Suprapubic skin (tissue), 4 donors: ENCODE measurements at regions not wholly inside any gene's neighbourhood (a gene's known extent, or its start where the extent isn't known, plus 50 kb on each side); places are given as distances from the start of the nearest gene placed in this dataset.

Experiments
- DNase-seq, 2 donors: peaks; one replicate each; pipeline ENCODE4 v3.0.0-alpha.2; 2019; ENCODE audit warnings: low spot score in 2 of 2
- H3K27ac ChIP-seq: fragments of 200-600 bp; sonication (generic); one replicate; pipeline ENCODE4 v1.5.1; 2019
- H3K27me3 ChIP-seq: fragments of 200-600 bp; sonication (generic); one replicate; pipeline ENCODE4 v1.5.1; 2019
- H3K36me3 ChIP-seq: fragments of 200-600 bp; sonication (generic); one replicate; pipeline ENCODE4 v1.5.1; 2019
- H3K4me1 ChIP-seq: fragments of 200-600 bp; sonication (generic); one replicate; pipeline ENCODE4 v1.5.1; 2019
- H3K4me3 ChIP-seq: fragments of 200-600 bp; sonication (generic); one replicate; pipeline ENCODE4 v1.5.1; 2019; ENCODE audit warnings: mild to moderate bottlenecking
- H3K9me3 ChIP-seq: fragments of 200-600 bp; sonication (generic); one replicate; pipeline ENCODE4 v1.5.1; 2019
- EP300 ChIP-seq: sonication (generic); formaldehyde crosslinking; IDR thresholded peaks from one replicate; pipeline ENCODE4 v1.6.1; 2017; ENCODE audit warnings: antibody characterized with exemption
- POLR2A ChIP-seq, 2 donors: fragments of 450-650 bp; IDR thresholded peaks; one replicate each; pipeline ENCODE4 v1.6.1; 2017; ENCODE audit warnings: antibody characterized with exemption in 2 of 2, mild to moderate bottlenecking in 2 of 2, moderate library complexity in 2 of 2
- POLR2AphosphoS5 ChIP-seq, 3 donors: sonication (generic); formaldehyde crosslinking; IDR thresholded peaks; one replicate each; pipeline ENCODE4 v1.6.1; 2017; ENCODE audit warnings: antibody characterized with exemption in 3 of 3
- WGBS: methylation state at CpG from one replicate; pipeline ENCODE4 v1.1.5; 2018; 5-methylcytosine and 5-hydroxymethylcytosine counted together
- TF ChIP-seq, protein P1 (sequence below), 2 donors: fragments of 200-600 bp in 1 of 2; fragments of 450-650 bp in 1 of 2; sonication (generic) in 1 of 2; IDR thresholded peaks; one replicate each; pipeline ENCODE4 v1.5.1; 2016 to 2019; ENCODE audit warnings: antibody characterized with exemption in 2 of 2, mild to moderate bottlenecking in 1 of 2, moderate library complexity in 1 of 2

DNA sequence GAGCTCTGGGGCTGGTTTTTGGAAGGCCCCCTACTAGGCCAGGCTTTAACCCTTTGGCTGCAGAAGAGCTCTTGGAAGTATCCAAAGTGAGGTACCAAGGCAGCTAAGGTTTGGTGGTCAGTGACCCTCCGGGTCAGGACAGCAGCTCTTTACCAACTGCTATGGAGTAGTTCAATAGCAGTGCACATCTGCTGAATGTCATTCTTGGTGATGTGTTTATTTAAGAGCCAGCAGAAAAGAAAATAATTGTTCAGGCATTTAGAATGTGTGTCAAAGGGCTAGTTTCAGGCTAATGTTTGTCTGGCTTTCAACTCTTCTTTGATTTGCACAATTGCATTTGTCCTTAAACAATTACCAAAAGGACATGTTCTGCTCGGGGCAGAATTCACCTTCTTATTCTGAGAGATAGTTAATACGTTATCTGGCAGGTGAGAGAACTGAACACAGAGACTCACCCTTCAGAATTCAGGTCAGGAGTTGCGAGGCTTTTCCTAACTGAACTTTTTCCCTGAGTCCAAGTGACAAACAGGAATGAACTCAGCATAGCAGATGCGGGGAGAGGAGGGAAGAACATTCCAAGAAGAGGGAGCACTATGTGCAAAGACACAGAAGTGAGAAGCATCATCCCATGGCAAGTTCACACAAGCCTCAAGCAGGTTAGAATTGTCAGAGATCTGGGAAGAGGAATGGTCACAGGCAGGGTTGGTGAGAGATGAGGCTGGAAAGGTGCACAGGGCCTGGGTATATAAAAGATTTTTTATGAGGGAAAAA is 556.7 kb upstream of the TLE4 start:
- Histone ChIP-seq H3K36me3 (no peaks in the 10 kb centered on the region), H3K4me3 (no peak overlapping the region), H3K9me3 (no peaks in the 10 kb centered on the region), H3K27ac (no peak overlapping the region), H3K27me3 (no peaks in the 10 kb centered on the region), H3K4me1 (no peaks in the 10 kb centered on the region)
- DNase-seq, result no peak
- TF ChIP-seq, protein P1, sequence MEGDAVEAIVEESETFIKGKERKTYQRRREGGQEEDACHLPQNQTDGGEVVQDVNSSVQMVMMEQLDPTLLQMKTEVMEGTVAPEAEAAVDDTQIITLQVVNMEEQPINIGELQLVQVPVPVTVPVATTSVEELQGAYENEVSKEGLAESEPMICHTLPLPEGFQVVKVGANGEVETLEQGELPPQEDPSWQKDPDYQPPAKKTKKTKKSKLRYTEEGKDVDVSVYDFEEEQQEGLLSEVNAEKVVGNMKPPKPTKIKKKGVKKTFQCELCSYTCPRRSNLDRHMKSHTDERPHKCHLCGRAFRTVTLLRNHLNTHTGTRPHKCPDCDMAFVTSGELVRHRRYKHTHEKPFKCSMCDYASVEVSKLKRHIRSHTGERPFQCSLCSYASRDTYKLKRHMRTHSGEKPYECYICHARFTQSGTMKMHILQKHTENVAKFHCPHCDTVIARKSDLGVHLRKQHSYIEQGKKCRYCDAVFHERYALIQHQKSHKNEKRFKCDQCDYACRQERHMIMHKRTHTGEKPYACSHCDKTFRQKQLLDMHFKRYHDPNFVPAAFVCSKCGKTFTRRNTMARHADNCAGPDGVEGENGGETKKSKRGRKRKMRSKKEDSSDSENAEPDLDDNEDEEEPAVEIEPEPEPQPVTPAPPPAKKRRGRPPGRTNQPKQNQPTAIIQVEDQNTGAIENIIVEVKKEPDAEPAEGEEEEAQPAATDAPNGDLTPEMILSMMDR (IDR thresholded peaks at IDR 0.05), result no peak
- no peak for TF ChIP-seq EP300
- no peak for TF ChIP-seq POLR2AphosphoS5 (IDR thresholded peaks at IDR 0.05)
- no peak for TF ChIP-seq POLR2A (IDR thresholded peaks at IDR 0.05)
- WGBS, result 54% methylated on average over 5 of the region's 5 CpGs

- WGBS, result 92% methylated on average over 4 of the region's 4 CpGs
These were observed 555.8 kb upstream of the TLE4 start for GRCh38 chr9:79015951-79016350.

DNA sequence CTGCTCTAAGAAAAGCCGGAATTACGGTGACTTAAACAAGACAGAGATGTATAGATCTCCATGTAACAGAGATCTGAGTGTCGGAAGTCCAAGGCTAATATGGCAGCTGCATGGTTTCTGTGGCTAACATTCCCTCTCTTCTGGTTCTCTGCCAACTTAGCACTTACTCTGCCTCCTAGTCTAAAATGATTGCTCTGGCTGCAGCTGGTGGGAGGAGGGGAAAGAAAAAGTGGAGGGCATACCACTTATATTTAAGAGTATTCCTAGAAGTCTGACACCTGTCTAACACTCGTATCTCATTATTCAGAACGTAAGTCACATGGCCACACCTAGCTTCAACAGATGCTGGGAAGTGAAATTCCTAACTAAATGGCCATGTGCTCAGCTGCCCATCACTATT is 551.5 kb upstream of the TLE4 start:
- WGBS, result 91% methylated on average over 5 of the region's 5 CpGs
- H3K4me1 ChIP-seq, result no peaks in the 10 kb centered on the region
- no peak for DNase-seq
- TF ChIP-seq POLR2A (IDR thresholded peaks at IDR 0.05), result no peak
- TF ChIP-seq, protein P1 (IDR thresholded peaks at IDR 0.05), result no peak
- TF ChIP-seq POLR2AphosphoS5 (IDR thresholded peaks at IDR 0.05), result no peak
- no peak overlapping the region for H3K27ac ChIP-seq
- H3K9me3 ChIP-seq, result no peaks in the 10 kb centered on the region
- no peaks in the 10 kb centered on the region for H3K27me3 ChIP-seq
- H3K36me3 ChIP-seq, result no peaks in the 10 kb centered on the region
- no peak overlapping the region for H3K4me3 ChIP-seq

More at GRCh38 chr9:79015951-79016350, 555.8 kb upstream of the TLE4 start:
- no peak overlapping the region for H3K4me3 ChIP-seq
- no peaks in the 10 kb centered on the region for H3K36me3 ChIP-seq
- H3K9me3 ChIP-seq, result no peaks in the 10 kb centered on the region
- TF ChIP-seq POLR2A (IDR thresholded peaks at IDR 0.05) (no peak), EP300 (no peak), POLR2AphosphoS5 (IDR thresholded peaks at IDR 0.05) (no peak)
- TF ChIP-seq, protein P1 (IDR thresholded peaks at IDR 0.05), result no peak
- H3K27ac ChIP-seq, result no peak overlapping the region
- no peaks in the 10 kb centered on the region for H3K4me1 ChIP-seq
- no peak for DNase-seq
- no peaks in the 10 kb centered on the region for H3K27me3 ChIP-seq

DNA sequence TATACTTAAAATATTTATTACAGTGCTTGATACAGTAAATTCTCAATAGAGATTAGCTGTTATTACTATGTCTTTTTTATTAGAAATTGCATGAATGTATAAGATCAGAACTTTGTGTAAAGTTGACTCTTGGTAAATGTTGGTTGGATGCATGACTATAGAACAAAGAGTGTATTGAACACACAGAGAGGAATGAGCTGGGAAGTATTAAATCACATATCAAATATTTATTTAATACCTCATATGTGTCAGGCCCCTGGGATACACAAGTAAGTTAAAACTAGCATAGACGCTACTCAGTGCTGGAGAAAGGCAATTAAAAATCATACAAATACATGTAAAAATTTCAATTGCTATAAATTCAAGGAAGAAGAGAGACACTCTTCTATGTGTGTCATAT is 550.7 kb upstream of the TLE4 start:
- Histone ChIP-seq H3K27me3 (no peaks in the 10 kb centered on the region), H3K9me3 (no peaks in the 10 kb centered on the region), H3K27ac (no peak overlapping the region), H3K36me3 (no peaks in the 10 kb centered on the region), H3K4me1 (no peaks in the 10 kb centered on the region), H3K4me3 (no peak overlapping the region)
- 82% methylated on average over 1 of the region's 1 CpG for WGBS
- no peak for DNase-seq
- TF ChIP-seq POLR2A (IDR thresholded peaks at IDR 0.05) (no peak), EP300 (no peak)

DNA sequence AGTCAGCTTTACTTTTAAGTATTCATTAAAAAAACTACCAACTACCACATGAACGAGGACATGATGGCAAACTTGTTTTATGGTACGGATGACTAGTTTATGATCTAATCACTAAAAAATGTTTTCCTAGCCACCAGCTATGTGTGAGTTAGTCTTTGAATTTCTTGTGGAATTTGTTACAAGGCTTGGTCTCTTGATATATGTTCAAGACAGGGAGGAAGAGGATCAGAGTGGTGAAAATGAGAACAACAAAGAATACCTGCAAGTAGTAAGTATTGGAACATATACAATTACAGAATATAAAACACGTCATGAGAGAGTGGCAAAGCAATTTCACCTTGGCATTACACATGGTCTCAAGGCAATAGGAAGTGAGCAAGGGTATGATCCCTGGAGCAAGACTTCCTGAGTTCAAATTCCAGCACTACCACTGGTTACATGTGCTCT is 548.6 kb upstream of the TLE4 start:
- H3K4me3 ChIP-seq, result no peak overlapping the region
- no peak overlapping the region for H3K27ac ChIP-seq
- no peak for DNase-seq
- H3K36me3 ChIP-seq, result no peaks in the 10 kb centered on the region
- TF ChIP-seq POLR2AphosphoS5 (IDR thresholded peaks at IDR 0.05), result no peak
- no peak for TF ChIP-seq EP300
- TF ChIP-seq, protein P1 (IDR thresholded peaks at IDR 0.05), result no peak
- no peak for TF ChIP-seq POLR2A (IDR thresholded peaks at IDR 0.05)
- H3K4me1 ChIP-seq, result no peaks in the 10 kb centered on the region
- WGBS, result 28% methylated on average over 3 of the region's 3 CpGs
- H3K27me3 ChIP-seq, result no peaks in the 10 kb centered on the region
- no peaks in the 10 kb centered on the region for H3K9me3 ChIP-seq
